ENCODE measurements at regions not wholly inside any gene's neighbourhood (a gene's known extent, or its start where the extent isn't known, plus 50 kb on each side); places are given as distances from the start of the nearest gene placed in this dataset.

- DNase-seq: no peak
These were observed 102.9 kb downstream of the PFKFB3 start for GRCh38 chr10:6305401-6306321.

DNA sequence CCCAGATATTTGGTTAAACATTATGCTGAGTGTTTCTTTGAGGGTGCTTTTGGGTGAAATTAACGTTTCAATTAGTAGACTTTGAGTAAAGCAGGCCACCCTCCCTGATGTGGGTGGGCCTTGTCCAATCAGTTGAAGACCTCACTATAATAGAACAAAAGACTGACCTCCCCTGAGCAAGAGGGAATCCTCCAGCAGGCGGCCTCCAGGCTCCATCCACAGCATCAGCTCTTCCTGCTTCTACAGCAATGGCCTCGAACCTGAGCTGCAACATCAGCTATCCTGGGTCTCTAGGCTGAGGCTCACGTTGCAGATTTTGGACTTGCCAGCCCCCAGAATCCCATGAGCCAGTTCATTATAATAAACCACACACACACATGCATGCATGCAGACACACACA is 104.2 kb downstream of the PFKFB3 start:
- DNase-seq: no peak

DNA sequence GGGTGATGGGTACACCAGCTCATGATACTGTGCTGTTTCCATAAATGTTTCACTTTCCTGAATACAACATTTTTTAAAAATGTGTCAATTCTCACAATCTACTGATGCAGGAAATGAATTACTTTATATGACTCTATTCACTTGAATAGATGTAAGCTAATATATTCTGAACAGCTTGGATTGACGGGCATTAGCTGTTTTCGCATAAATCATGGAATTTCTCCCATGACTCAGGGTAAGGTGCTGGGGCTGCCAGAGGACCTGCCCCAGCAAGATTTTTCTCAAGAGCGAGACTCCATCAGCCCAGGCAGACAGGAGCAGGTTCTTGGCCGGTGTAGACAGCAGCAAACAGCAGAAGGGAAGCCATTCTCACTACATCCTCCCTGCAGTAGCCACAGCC is 107.1 kb downstream of the PFKFB3 start:
- DNase-seq: no peak

GRCh38 chr10:6310977-6311376 is 108.2 kb downstream of the PFKFB3 start:
- DNase-seq: no peak

DNA sequence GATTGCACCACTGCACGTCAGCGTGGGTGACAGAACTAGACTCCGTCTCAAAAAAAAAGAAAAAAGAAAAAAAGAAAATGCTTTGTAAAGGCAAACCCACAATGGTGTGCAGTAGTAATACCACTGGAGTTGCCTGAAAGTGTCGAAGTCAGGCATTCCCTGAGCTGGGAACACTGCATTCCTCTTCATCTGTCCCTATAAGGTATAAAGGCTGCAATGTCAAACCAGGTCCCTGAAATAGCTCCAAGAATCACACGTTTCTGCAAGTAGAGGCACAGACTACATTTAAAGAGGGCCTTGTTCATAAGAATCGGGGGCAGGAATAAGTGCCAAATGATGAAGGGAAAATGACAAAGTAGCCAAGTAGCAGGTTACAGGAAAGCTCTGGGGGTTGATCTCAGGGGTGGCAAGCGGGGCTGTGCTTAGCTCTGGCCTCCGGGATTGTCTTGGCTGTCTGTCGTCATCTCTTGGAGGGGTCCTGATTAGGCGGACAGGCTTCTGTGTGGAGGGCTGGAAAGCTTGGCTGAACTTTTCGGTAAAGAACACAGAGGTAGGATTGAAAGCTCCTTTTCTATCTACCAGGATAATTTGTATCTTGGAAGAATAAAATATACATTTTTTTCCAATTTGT is 109.1 kb downstream of the PFKFB3 start:
- no peak for DNase-seq

DNA sequence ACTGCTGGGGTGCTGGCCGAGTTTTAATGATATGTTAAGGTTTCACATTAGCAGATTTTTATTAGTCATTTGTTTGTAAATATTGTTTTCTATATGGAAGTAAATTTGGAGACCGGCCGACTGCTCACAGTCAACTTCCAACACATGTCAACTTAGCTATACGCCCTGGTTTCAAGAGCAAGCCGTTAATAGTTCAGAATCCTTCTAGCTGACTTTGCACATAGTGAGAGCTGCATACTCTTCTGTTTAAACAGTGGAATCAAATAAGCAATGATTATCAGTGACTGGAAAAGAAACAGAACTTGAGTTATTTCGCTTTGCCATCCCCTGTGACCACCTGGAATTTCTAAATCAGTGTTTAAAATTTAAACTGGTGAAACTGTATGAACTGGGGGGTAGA is 109.9 kb downstream of the PFKFB3 start:
- no peak for DNase-seq

GRCh38 chr10:6313111-6313895 is 110.6 kb downstream of the PFKFB3 start:
- DNase-seq: no peak

- DNase-seq: no peak
These were observed 112.0 kb downstream of the PFKFB3 start for GRCh38 chr10:6314620-6315205.

GRCh38 chr10:6319119-6319518 is 116.4 kb downstream of the PFKFB3 start:
- DNase-seq: no peak

GRCh38 chr10:6320320-6321010 is 117.7 kb downstream of the PFKFB3 start:
- no peak for DNase-seq

DNA sequence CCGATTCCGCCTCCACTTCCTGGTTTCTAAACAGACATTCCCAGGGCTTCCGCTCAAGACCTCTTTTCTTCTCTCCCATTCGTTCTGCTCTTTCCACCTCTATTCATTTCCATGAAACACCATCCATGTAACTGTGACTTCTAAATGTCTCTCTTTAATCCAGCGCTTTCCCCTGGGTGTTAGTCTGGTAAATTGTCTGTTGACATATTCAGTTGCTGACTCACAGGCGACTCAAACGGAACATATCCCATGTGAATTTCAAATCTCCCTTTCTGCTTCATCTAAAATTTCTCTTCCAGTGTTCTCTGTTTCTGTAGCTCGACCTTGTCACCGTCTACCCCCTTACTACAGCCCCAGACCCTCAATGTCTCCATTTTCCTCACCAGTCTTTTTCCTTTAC is 119.1 kb downstream of the PFKFB3 start:
- no peak for DNase-seq

GRCh38 chr10:6322805-6323204 is 120.1 kb downstream of the PFKFB3 start:
- DNase-seq: no peak

GRCh38 chr10:6327961-6328698 is 125.4 kb downstream of the PFKFB3 start:
- DNase-seq: no peak

DNA sequence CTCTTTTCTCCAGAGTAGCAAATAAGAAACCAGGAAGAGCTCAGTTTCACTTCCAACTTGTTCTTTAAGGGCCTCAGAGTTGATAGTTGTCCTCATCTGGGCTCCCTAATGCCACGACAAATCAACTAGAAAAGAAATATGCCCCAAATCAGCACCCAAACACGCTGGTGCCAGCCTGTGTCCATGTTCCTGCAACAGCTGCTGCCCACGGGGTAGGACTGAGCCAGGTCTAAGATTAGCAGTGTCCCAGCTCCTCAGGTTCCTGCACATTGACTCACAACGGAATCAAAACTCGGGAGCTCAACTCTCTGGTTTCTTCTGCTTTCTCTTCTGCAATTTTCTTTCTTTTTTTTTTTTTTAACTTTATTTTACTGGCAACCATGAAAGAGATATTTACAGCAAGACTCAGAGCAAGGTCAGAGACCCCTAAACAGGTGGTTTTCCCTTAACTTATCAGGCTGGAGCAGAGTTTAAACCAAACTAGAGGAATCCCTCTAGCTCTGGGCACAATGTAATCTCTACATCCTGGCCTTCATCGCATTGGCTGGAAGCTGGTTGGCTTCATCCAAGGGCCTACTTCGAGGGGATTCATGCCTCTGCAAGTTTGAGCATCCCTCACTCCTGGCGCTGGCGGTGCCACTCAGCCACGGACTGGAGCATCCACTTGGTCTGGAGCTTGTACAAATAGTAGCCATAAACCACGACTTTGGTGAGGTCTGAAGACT is 126.1 kb downstream of the PFKFB3 start:
- no peak for DNase-seq

- DNase-seq: no peak
These were observed 130.4 kb downstream of the PFKFB3 start for GRCh38 chr10:6333086-6333485.

DNA sequence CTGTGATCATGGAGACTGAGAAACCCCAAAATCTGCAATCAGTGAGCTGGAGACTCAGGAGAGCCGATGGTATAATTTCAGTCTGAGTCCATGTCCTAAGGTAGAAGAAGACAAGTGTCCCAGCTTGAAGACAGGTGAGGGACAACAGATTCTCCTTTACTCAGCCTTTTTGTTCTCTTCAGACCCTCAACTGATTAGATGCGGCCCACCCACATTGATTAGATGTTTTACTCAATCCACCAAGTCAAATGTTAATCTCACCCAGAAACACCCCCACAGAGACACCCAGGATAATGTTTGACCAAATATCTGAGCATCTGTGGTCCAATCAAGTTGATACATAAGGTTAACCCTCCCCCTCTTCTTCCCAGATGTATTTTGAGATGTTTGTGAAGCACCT is 131.2 kb downstream of the PFKFB3 start:
- DNase-seq: no peak

DNA sequence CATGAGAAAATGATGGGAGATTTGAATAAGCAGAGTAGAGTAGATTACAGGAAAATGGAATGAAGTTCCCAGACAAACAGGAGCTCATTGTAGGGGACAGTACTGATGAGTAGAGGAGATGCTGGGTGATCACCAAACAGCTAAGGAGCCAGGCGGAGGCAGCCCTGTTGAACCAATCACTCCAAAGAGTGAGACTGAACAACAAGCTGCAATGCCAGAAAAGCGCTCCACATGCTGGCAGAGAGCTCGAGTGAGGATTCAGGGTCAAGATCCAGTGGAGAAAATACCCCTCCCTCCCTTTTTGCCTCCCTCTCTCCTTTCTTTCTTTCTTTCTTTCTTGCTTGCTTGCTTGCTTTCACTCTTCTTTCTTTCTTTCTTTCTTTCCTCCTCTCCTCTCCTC is 133.3 kb downstream of the PFKFB3 start:
- DNase-seq: no peak

GRCh38 chr10:6337382-6337781 is 134.7 kb downstream of the PFKFB3 start:
- DNase-seq: no peak

DNA sequence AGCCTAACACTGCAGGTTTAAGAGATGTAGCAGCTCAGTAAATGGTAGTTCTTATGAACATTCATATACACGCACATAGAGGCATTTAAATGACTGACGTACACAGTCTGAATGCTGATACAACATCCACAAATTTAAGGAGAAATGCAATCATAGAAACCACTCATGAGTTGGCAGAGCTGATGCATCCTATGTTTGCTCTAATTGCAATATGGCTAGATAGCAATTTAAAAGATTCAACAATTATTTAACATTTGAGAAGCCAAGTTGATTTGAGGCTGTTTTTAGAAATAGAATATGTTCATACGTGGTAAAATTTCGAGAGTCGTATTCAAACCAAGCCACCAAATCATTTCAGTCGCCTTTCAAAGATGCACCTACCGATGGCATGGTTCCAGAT is 135.6 kb downstream of the PFKFB3 start:
- no peak for DNase-seq

DNA sequence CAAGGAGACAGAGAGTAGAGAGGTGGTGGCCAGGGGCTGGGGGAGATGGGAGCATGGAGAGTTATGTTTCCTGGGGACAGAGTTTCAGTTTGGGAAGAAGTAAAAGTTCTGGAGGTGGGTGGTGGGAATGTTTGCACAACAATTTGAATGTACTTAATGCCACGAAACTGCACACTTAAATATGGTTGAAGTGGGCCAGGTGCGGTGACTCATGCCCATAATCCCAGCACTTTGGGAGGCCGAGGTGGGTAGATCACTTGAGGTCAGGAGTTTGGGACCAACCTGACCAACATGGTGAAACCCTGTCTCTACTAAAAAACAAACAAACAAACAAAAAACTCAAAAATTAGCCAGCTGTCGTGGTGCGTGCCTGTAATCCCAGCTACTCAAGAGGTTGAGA is 137.2 kb downstream of the PFKFB3 start:
- DNase-seq: no peak

GRCh38 chr10:6342096-6342685 is 139.5 kb downstream of the PFKFB3 start:
- DNase-seq: no peak

All from CD4-positive, alpha-beta T cell treated with Interleukin-21 for 1 hour (primary cell).